HCT116 (cell line): ENCODE measurements at regions not wholly inside any gene's neighbourhood (a gene's known extent, or its start where the extent isn't known, plus 50 kb on each side); places are given as distances from the start of the nearest gene placed in this dataset.

Experiments
- ATAC-seq: fragments of 200-7000 bp; cut with Tn5 transposase; 2 replicates; pipeline ENCODE4 v1.9.1; 2020; ENCODE audit warnings: mild to moderate bottlenecking, moderate library complexity
- BruUV-seq: library from RNA; stranded (reverse); fragments of 400-500 nt; replicated peaks from 2 replicates; lab custom pipeline; 2021; lab: Mats Ljungman, UMichigan
- CTCF ChIA-PET: fragments of 300-600 bp; sonication (Branson Sonifier 250); formaldehyde crosslinking; loops from one replicate; lab custom pipeline; 2021; ENCODE audit warnings: antibody characterized with exemption; lab: Charles Lee
- POLR2A ChIA-PET: fragments of 300-600, 350-600 bp; sonication (Branson Sonifier 250); formaldehyde crosslinking; loops from one replicate; lab custom pipeline; 2021; ENCODE audit warnings: antibody characterized with exemption; lab: Charles Lee
- RAD21 ChIA-PET, 2 experiments: fragments of 300-600 bp; sonication (Branson Sonifier 250); formaldehyde crosslinking; loops; one replicate each; lab custom pipeline; 2023; ENCODE audit warnings: low total read pairs in 2 of 2; ENCODE audit not compliant: uncharacterized antibody in 2 of 2, unreplicated experiment in 2 of 2, low non-redundant PET in 1 of 2; lab: Charles Lee
- DNase-seq: peaks from one replicate; pipeline ENCODE4 v3.0.0-alpha.2; 2010; ENCODE audit warnings: low read depth, low spot score
- H2AFZ ChIP-seq: fragments of 200-600 bp; shearing (Covaris generic), sonication (generic); 2 replicates; pipeline ENCODE4 v1.6.1; 2017; ENCODE audit warnings: low read depth, mixed run types, mixed read lengths, antibody characterized with exemption, low read length; ENCODE audit not compliant: poor library complexity, severe bottlenecking
- H3K27ac ChIP-seq: 2 replicates; pipeline ENCODE4 v1.5.1; 2012; ENCODE audit warnings: low read depth, low read length
- H3K27me3 ChIP-seq: fragments of 200-600 bp; sonication (generic); 2 replicates; pipeline ENCODE4 v1.6.1; 2016; ENCODE audit warnings: mixed run types, low read length, mixed read lengths; ENCODE audit not compliant: insufficient read depth
- H3K36me3 ChIP-seq, 2 experiments: fragments of 200-500 bp in 1 of 2; fragments of 200-600 bp in 1 of 2; sonication (Bioruptor generic) in 1 of 2; sonication (generic) in 1 of 2; 2 replicates each; pipeline versions ENCODE4 v1.5.1 to v1.6.1; 2014 to 2016; ENCODE audit warnings: low read length in 2 of 2, inconsistent platforms in 1 of 2, mixed read lengths in 1 of 2, mixed run types in 1 of 2; ENCODE audit not compliant: insufficient read depth in 2 of 2, control insufficient read depth in 1 of 2
- H3K4me1 ChIP-seq, 2 experiments: fragments of 200-600 bp in 1 of 2; sonication (generic) in 1 of 2; 2 replicates each; pipeline versions ENCODE4 v1.5.1 to v1.6.1; 2012 to 2017; ENCODE audit warnings: low read length in 2 of 2, inconsistent platforms in 1 of 2, mild to moderate bottlenecking in 1 of 2, mixed read lengths in 1 of 2, mixed run types in 1 of 2, moderate library complexity in 1 of 2; ENCODE audit not compliant: insufficient read depth in 2 of 2, control insufficient read depth in 1 of 2
- H3K4me2 ChIP-seq: fragments of 200-600 bp; sonication (generic); 2 replicates; pipeline ENCODE4 v1.6.1; 2017; ENCODE audit warnings: mixed run types, low read length, mixed read lengths
- H3K4me3 ChIP-seq, 2 experiments: fragments of 200-600 bp in 1 of 2; sonication (generic) in 1 of 2; replicated peaks in 1 of 2; 2 replicates each; pipeline ENCODE4 v1.5.1; 2011 to 2016; ENCODE audit warnings: low read length in 2 of 2, control low read depth in 1 of 2, low read depth in 1 of 2, mild to moderate bottlenecking in 1 of 2, mixed read lengths in 1 of 2, mixed run types in 1 of 2
- H3K79me2 ChIP-seq: fragments of 200-600 bp; sonication (generic); 2 replicates; pipeline ENCODE4 v1.6.1; 2017; ENCODE audit warnings: mild to moderate bottlenecking, mixed run types, low read length, moderate library complexity, mixed read lengths; ENCODE audit not compliant: insufficient read depth
- H3K9ac ChIP-seq: fragments of 200-600 bp; sonication (generic); 2 replicates; pipeline ENCODE4 v1.6.1; 2016; ENCODE audit warnings: low read length, mixed read lengths
- H3K9me2 ChIP-seq: fragments of 200-600 bp; sonication (generic), shearing (Covaris generic); 2 replicates; pipeline ENCODE4 v1.6.1; 2017; ENCODE audit warnings: mixed run types, mild to moderate bottlenecking, moderate library complexity; ENCODE audit not compliant: insufficient read depth
- H3K9me3 ChIP-seq, 2 experiments: fragments of 200-500 bp in 1 of 2; fragments of 200-600 bp in 1 of 2; sonication (Bioruptor generic) in 1 of 2; sonication (generic) in 1 of 2; 2 replicates each; pipeline ENCODE4 v1.6.1; 2014 to 2017; ENCODE audit warnings: low read length in 2 of 2, mixed read lengths in 2 of 2, inconsistent platforms in 1 of 2, low read depth in 1 of 2, mild to moderate bottlenecking in 1 of 2, mixed run types in 1 of 2, moderate library complexity in 1 of 2; ENCODE audit not compliant: control insufficient read depth in 1 of 2, insufficient read depth in 1 of 2
- H4K20me1 ChIP-seq: fragments of 200-600 bp; sonication (generic), shearing (Covaris generic); 2 replicates; pipeline ENCODE4 v1.6.1; 2017; ENCODE audit warnings: mixed run types, mild to moderate bottlenecking, moderate library complexity; ENCODE audit not compliant: insufficient read depth
- CEBPB ChIP-seq: IDR thresholded peaks from 2 replicates; pipeline ENCODE4 v1.6.1; 2012; ENCODE audit warnings: low read depth
- ELF1 ChIP-seq: IDR thresholded peaks from 2 replicates; pipeline ENCODE4 v1.6.1; 2012; ENCODE audit warnings: low read depth, borderline replicate concordance
- FOSL1 ChIP-seq: IDR thresholded peaks from 2 replicates; pipeline ENCODE4 v1.6.1; 2012; ENCODE audit warnings: low read depth
- POLR2A ChIP-seq: IDR thresholded peaks from 2 replicates; pipeline ENCODE4 v1.7.0; 2011; ENCODE audit warnings: borderline replicate concordance; ENCODE audit not compliant: insufficient read depth, insufficient read length; ENCODE audit errors: extremely low read depth
- RAD21 ChIP-seq: IDR thresholded peaks from 2 replicates; pipeline ENCODE4 v1.6.1; 2012; ENCODE audit warnings: low read depth, mild to moderate bottlenecking
- SP1 ChIP-seq: IDR thresholded peaks from 2 replicates; pipeline ENCODE4 v1.6.1; 2012; ENCODE audit warnings: low read depth
- SRF ChIP-seq: IDR thresholded peaks from 2 replicates; pipeline ENCODE4 v1.6.1; 2012; ENCODE audit warnings: low read depth
- TCF7L2 ChIP-seq: IDR thresholded peaks from 2 replicates; pipeline ENCODE4 v1.7.0; 2011; ENCODE audit warnings: borderline replicate concordance, inconsistent platforms; ENCODE audit not compliant: insufficient read depth, insufficient read length; ENCODE audit errors: extremely low read depth
- YY1 ChIP-seq: IDR thresholded peaks from 2 replicates; pipeline ENCODE4 v1.6.1; 2011; ENCODE audit warnings: low read length, low read depth, moderate library complexity, mild to moderate bottlenecking; ENCODE audit not compliant: insufficient replicate concordance; ENCODE audit errors: extremely low read depth
- intact Hi-C: fragments of 100-400 bp; cut with micrococcal nuclease; formaldehyde crosslinking; loops from 2 replicates; pipeline ENCODE4 v1.10.0; 2022
- TF ChIP-seq, protein P1 (sequence below), 3 experiments: fragments of 200-600 bp in 1 of 3; sonication (generic) in 1 of 3; IDR thresholded peaks in 2 of 3; conservative IDR thresholded peaks in 1 of 3; 2 replicates each; pipeline ENCODE4 v1.5.1; 2012 to 2017; ENCODE audit warnings: low read depth in 2 of 3, low read length in 2 of 3, antibody characterized with exemption in 1 of 3, borderline replicate concordance in 1 of 3, control low read depth in 1 of 3, mild to moderate bottlenecking in 1 of 3, mixed read lengths in 1 of 3, mixed run types in 1 of 3, moderate library complexity in 1 of 3; ENCODE audit not compliant: insufficient read depth in 1 of 3
- TF ChIP-seq, protein P2 (sequence below): IDR thresholded peaks from 2 replicates; pipeline ENCODE4 v1.6.1; 2012; ENCODE audit warnings: low read depth
- TF ChIP-seq, protein P3 (sequence below): IDR thresholded peaks from 2 replicates; pipeline ENCODE4 v1.6.1; 2011; ENCODE audit warnings: mild to moderate bottlenecking, low read length, moderate library complexity; ENCODE audit not compliant: insufficient replicate concordance; ENCODE audit errors: extremely low read depth

DNA sequence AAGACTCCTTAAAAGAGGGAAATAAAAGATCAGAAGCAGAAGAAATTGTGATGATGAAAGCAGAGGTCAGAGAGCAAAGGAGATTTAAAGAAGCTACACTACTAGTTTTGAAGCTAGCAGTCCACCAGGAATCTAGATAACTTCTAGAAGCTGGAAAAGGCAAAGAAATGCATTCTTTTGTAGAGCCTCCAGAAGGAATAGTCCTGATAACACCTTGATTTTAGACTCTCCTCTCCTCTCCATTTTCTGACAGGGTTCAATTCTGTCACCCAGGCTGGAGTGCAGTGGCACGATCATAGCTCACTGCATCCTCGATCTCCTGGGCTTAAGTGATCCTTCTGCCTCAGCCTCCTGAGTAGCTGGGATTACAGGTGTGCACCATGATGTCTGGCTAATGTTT is 1187.3 kb upstream of the CNTN5 start:
- BruUV-seq = no TSS peak

DNA sequence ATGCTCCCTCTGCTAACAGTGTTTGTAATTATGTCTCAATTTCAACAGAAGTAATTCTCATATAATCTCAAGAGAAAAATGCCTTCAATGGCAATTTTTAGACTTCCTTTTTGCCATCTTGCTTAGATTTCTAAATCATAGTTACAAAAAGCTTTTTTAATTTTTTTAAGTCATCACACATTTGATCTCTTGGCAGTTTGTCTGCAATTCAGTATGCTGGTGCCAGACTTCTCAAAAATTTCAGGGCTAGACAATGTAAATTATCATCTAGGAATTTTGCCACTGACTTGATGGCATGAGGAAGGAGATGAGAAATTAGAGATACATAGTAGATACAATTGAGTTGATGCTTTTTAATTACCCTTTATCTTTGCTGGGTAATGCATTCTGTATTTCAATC is 1176.7 kb upstream of the CNTN5 start:
- no peak for ATAC-seq
- intact Hi-C loops = no loop called here
- Histone ChIP-seq H3K4me1 (no peaks in the 10 kb centered on the region), H3K79me2 (no peaks in the 10 kb centered on the region), H3K9ac (no peak overlapping the region), H4K20me1 (no peaks in the 10 kb centered on the region), H3K36me3 (no peaks in the 10 kb centered on the region), H2AFZ (no peak overlapping the region), H3K9me2 (no peaks in the 10 kb centered on the region), H3K27me3 (no peaks in the 10 kb centered on the region), H3K27ac (no peak overlapping the region), H3K4me3 (no peak overlapping the region), H3K9me3 (peaks cover 0 to 9% of the 10 kb centered on the region in 2 experiments; a peak in 2 of 4 replicates), H3K4me2 (no peak overlapping the region)
- no TSS peak for BruUV-seq
- CTCF ChIA-PET = no interaction called here
- POLR2A ChIA-PET = no interaction called here
- DNase-seq = no peak
- RAD21 ChIA-PET = no interaction called here
- TF ChIP-seq CEBPB (no peak), ELF1 (no peak), POLR2A (no peak), TCF7L2 (no peak), FOSL1 (no peak), SRF (no peak), RAD21 (no peak), YY1 (no peak), SP1 (no peak)
- TF ChIP-seq, protein P1, sequence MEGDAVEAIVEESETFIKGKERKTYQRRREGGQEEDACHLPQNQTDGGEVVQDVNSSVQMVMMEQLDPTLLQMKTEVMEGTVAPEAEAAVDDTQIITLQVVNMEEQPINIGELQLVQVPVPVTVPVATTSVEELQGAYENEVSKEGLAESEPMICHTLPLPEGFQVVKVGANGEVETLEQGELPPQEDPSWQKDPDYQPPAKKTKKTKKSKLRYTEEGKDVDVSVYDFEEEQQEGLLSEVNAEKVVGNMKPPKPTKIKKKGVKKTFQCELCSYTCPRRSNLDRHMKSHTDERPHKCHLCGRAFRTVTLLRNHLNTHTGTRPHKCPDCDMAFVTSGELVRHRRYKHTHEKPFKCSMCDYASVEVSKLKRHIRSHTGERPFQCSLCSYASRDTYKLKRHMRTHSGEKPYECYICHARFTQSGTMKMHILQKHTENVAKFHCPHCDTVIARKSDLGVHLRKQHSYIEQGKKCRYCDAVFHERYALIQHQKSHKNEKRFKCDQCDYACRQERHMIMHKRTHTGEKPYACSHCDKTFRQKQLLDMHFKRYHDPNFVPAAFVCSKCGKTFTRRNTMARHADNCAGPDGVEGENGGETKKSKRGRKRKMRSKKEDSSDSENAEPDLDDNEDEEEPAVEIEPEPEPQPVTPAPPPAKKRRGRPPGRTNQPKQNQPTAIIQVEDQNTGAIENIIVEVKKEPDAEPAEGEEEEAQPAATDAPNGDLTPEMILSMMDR (IDR thresholded peaks at IDR 0.05 in 2 of 3, conservative IDR thresholded peaks at IDR 0.05 in 1 of 3; ENCODE audit: borderline replicate concordance in 1 of 3, insufficient read depth in 1 of 3, low read depth in 2 of 3, low read length in 2 of 3) = no peak
- TF ChIP-seq, protein P2, sequence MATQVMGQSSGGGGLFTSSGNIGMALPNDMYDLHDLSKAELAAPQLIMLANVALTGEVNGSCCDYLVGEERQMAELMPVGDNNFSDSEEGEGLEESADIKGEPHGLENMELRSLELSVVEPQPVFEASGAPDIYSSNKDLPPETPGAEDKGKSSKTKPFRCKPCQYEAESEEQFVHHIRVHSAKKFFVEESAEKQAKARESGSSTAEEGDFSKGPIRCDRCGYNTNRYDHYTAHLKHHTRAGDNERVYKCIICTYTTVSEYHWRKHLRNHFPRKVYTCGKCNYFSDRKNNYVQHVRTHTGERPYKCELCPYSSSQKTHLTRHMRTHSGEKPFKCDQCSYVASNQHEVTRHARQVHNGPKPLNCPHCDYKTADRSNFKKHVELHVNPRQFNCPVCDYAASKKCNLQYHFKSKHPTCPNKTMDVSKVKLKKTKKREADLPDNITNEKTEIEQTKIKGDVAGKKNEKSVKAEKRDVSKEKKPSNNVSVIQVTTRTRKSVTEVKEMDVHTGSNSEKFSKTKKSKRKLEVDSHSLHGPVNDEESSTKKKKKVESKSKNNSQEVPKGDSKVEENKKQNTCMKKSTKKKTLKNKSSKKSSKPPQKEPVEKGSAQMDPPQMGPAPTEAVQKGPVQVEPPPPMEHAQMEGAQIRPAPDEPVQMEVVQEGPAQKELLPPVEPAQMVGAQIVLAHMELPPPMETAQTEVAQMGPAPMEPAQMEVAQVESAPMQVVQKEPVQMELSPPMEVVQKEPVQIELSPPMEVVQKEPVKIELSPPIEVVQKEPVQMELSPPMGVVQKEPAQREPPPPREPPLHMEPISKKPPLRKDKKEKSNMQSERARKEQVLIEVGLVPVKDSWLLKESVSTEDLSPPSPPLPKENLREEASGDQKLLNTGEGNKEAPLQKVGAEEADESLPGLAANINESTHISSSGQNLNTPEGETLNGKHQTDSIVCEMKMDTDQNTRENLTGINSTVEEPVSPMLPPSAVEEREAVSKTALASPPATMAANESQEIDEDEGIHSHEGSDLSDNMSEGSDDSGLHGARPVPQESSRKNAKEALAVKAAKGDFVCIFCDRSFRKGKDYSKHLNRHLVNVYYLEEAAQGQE = no peak
- TF ChIP-seq, protein P3, sequence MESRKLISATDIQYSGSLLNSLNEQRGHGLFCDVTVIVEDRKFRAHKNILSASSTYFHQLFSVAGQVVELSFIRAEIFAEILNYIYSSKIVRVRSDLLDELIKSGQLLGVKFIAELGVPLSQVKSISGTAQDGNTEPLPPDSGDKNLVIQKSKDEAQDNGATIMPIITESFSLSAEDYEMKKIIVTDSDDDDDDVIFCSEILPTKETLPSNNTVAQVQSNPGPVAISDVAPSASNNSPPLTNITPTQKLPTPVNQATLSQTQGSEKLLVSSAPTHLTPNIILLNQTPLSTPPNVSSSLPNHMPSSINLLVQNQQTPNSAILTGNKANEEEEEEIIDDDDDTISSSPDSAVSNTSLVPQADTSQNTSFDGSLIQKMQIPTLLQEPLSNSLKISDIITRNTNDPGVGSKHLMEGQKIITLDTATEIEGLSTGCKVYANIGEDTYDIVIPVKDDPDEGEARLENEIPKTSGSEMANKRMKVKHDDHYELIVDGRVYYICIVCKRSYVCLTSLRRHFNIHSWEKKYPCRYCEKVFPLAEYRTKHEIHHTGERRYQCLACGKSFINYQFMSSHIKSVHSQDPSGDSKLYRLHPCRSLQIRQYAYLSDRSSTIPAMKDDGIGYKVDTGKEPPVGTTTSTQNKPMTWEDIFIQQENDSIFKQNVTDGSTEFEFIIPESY = no peak

More for the DNA sequence above, 1187.3 kb upstream of the CNTN5 start:
- POLR2A ChIA-PET = no interaction called here
- CTCF ChIA-PET = no interaction called here
- DNase-seq = no peak
- Histone ChIP-seq H3K27ac (no peak overlapping the region), H3K4me3 (no peak overlapping the region), H3K9ac (no peak overlapping the region), H3K4me2 (no peak overlapping the region), H3K27me3 (no peaks in the 10 kb centered on the region), H4K20me1 (no peaks in the 10 kb centered on the region), H3K9me3 (peaks cover 4% of the 10 kb centered on the region in 2 experiments; a peak in 2 of 4 replicates), H2AFZ (no peak overlapping the region), H3K9me2 (no peaks in the 10 kb centered on the region), H3K79me2 (no peaks in the 10 kb centered on the region), H3K36me3 (no peaks in the 10 kb centered on the region), H3K4me1 (no peaks in the 10 kb centered on the region)
- intact Hi-C loops = no loop called here
- RAD21 ChIA-PET = no interaction called here
- no peak for ATAC-seq
- TF ChIP-seq POLR2A (no peak), SRF (no peak), ELF1 (no peak)
